NCI-H2227 (cell line): ENCODE measurements at regions not wholly inside any gene's neighbourhood (a gene's known extent, or its start where the extent isn't known, plus 50 kb on each side); places are given as distances from the start of the nearest gene placed in this dataset.
"Not testable (repeated sequence)": the region's sequence is repeated elsewhere in the genome, so short reads cannot be mapped to it uniquely, and the experiment has no call there.

ENCODE experiments used
- DNase-seq: peaks from one replicate; lab custom pipeline; 2025; ENCODE audit not compliant: unreplicated experiment; lab: John Stamatoyannopoulos, UW

GRCh38 chr5:155679530-155679929 lies 647.4 kb upstream of the SGCD start:
- DNase-seq: no peak

GRCh38 chr5:155684417-155684816 lies 642.5 kb upstream of the SGCD start:
- DNase-seq: no peak

GRCh38 chr5:155686131-155686530 lies 640.8 kb upstream of the SGCD start:
- no peak for DNase-seq

- peak; percentile 65 for DNase-seq
Measured at GRCh38 chr5:155689406-155689805, 637.6 kb upstream of the SGCD start.

- DNase-seq: no peak
Measured at GRCh38 chr5:155696362-155696761, 630.6 kb upstream of the SGCD start.

GRCh38 chr5:155697236-155697635 lies 629.7 kb upstream of the SGCD start:
- no peak for DNase-seq

GRCh38 chr5:155699385-155699784 lies 627.6 kb upstream of the SGCD start:
- no peak for DNase-seq

GRCh38 chr5:155700333-155700732 lies 626.6 kb upstream of the SGCD start:
- DNase-seq: no peak

GRCh38 chr5:155711882-155712281 lies 615.1 kb upstream of the SGCD start:
- no peak for DNase-seq

GRCh38 chr5:155714435-155714834 lies 612.5 kb upstream of the SGCD start:
- DNase-seq: not testable (repeated sequence)

- no peak for DNase-seq
Measured at GRCh38 chr5:155726267-155726666, 600.7 kb upstream of the SGCD start.

- DNase-seq: peak; percentile 71
Measured at GRCh38 chr5:155727512-155728145, 599.3 kb upstream of the SGCD start.

GRCh38 chr5:155728146-155728856 lies 598.7 kb upstream of the SGCD start:
- peak; percentile 80 for DNase-seq

- peak; percentile 70 for DNase-seq
Measured at GRCh38 chr5:155728857-155729683, 597.9 kb upstream of the SGCD start.

GRCh38 chr5:155729684-155730059 lies 597.3 kb upstream of the SGCD start:
- DNase-seq: peak; percentile 35

- DNase-seq: no peak
Measured at GRCh38 chr5:155732587-155733376, 594.2 kb upstream of the SGCD start.

GRCh38 chr5:155733935-155734334 lies 593.0 kb upstream of the SGCD start:
- no peak for DNase-seq

GRCh38 chr5:155735388-155735787 lies 591.6 kb upstream of the SGCD start:
- no peak for DNase-seq

- DNase-seq: no peak
Measured at GRCh38 chr5:155738616-155739015, 588.3 kb upstream of the SGCD start.

- DNase-seq: no peak
Measured at GRCh38 chr5:155746367-155747038, 580.5 kb upstream of the SGCD start.

GRCh38 chr5:155750101-155750500 lies 576.9 kb upstream of the SGCD start:
- DNase-seq: no peak
